GM12874 (cell line): ENCODE measurements at regions not wholly inside any gene's neighbourhood (a gene's known extent, or its start where the extent isn't known, plus 50 kb on each side); places are given as distances from the start of the nearest gene placed in this dataset.

ENCODE experiments used
- CTCF ChIP-seq: IDR thresholded peaks from 2 replicates; pipeline ENCODE4 v1.5.1; 2011; ENCODE audit warnings: low read depth, mild to moderate bottlenecking, control low read depth, low read length, moderate library complexity; ENCODE audit not compliant: insufficient read depth

- TF ChIP-seq CTCF = no peak
These were observed 1256.0 kb downstream of the ROBO1 start for GRCh38 chr3:78511840-78512239.

DNA sequence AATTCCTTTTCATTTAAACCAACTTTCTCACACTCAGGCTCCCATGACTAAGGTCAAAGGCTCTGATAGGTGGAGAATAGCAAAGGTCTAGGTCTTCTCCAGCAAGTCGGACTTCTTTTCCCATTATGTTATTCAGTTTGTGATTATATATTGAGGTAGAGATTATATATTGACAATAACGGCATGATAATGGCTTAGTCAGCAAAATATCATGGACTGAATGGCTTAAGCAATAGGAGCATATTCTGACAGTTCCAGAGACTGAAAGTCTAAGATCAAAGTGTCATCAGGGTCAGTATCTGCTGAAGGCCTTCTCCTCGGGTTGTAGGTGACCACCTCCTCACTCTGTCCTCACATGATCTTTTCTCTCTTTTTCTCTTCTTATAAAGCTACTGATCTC is 1251.4 kb downstream of the ROBO1 start:
- no peak for TF ChIP-seq CTCF

GRCh38 chr3:78516937-78517336 is 1250.9 kb downstream of the ROBO1 start:
- no peak for TF ChIP-seq CTCF

GRCh38 chr3:78517965-78518364 is 1249.8 kb downstream of the ROBO1 start:
- TF ChIP-seq CTCF = no peak

DNA sequence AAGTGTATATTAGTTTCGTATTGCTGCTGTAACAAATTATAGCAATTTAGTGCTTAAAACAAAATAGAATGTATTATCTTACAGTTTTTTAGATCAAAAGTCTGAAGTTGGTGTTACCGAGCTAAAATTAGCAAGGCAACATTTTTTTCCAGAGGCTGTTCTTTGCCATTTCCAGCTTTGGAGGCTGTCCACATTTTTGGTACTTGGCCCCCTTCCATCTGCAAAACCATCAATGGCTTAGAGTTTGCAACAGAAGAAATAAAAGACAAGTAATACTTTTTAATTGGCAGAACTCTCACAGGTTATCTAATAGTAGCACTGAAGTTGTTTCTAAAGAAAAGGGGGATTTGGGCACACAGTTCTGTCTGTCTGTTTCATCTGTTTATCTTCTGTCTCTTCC is 1248.5 kb downstream of the ROBO1 start:
- TF ChIP-seq CTCF = no peak

DNA sequence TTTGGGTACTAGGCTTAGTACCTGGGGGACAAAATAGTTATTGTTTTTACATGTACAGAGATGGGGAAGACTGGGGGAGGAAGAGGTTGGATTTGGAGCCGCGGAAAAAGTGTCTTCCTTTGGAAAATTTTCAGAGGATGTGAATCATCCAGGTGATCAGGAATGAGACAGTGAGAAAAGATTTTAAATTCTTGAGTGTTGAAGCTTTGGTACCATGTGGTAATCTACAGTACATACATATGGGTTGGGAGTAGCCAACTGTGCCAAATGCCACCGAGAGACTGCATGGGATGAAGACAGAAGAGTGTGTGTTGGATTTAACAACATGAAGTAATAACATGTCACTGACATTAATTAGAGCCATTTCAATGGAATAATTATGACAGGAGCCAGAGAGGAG is 1238.2 kb downstream of the ROBO1 start:
- TF ChIP-seq CTCF = no peak

- no peak for TF ChIP-seq CTCF
These were observed 1227.3 kb downstream of the ROBO1 start for GRCh38 chr3:78540485-78540884.

- no peak for TF ChIP-seq CTCF
These were observed 1222.0 kb downstream of the ROBO1 start for GRCh38 chr3:78545827-78546226.
